ENCODE measurements at regions not wholly inside any gene's neighbourhood (a gene's known extent, or its start where the extent isn't known, plus 50 kb on each side); places are given as distances from the start of the nearest gene placed in this dataset.
A peak's percentile ranks its signal among the peaks of the same experiment; 100 is the strongest.

DNA sequence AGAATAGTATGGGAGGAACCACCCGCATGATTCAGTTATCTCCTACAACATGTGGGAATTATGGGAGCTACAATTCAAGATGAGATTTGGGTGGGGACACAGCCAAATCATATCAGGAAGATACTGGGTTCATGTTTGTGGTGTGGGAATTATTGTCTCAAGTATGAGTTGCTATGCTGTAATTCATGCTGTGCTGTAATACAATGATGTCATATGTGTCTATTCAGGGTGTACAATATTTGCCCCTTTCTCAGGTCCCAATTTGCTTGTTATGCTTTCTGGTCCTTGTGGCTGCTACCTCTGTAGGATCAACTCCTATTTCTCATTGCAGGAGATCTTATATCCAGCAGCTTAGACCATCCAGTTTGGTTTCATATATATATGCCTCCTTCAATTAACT, 52.2 kb upstream of the ARHGAP20 start:
- no peak for DNase-seq
- Histone ChIP-seq H3K36me3 (no peaks in the 10 kb centered on the region), H3K9me3 (no peaks in the 10 kb centered on the region), H3K27me3 (no peaks in the 10 kb centered on the region), H3K4me1 (peaks cover 7 to 16% (median 10%) of the 10 kb centered on the region in 4 donors), H3K27ac (no peak overlapping the region), H3K4me3 (no peak overlapping the region)
- no peak for ATAC-seq (ENCODE audit: low FRiP score in 2 of 2)
- TF ChIP-seq POLR2A (IDR thresholded peaks at IDR 0.05) = no peak
- TF ChIP-seq EP300 (IDR thresholded peaks at IDR 0.05) = no peak
- TF ChIP-seq, protein P1, sequence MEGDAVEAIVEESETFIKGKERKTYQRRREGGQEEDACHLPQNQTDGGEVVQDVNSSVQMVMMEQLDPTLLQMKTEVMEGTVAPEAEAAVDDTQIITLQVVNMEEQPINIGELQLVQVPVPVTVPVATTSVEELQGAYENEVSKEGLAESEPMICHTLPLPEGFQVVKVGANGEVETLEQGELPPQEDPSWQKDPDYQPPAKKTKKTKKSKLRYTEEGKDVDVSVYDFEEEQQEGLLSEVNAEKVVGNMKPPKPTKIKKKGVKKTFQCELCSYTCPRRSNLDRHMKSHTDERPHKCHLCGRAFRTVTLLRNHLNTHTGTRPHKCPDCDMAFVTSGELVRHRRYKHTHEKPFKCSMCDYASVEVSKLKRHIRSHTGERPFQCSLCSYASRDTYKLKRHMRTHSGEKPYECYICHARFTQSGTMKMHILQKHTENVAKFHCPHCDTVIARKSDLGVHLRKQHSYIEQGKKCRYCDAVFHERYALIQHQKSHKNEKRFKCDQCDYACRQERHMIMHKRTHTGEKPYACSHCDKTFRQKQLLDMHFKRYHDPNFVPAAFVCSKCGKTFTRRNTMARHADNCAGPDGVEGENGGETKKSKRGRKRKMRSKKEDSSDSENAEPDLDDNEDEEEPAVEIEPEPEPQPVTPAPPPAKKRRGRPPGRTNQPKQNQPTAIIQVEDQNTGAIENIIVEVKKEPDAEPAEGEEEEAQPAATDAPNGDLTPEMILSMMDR (IDR thresholded peaks at IDR 0.05) = no peak
- 84 to 100% methylated on average over 1 of the region's 1 CpG for WGBS, 2 donors

DNA sequence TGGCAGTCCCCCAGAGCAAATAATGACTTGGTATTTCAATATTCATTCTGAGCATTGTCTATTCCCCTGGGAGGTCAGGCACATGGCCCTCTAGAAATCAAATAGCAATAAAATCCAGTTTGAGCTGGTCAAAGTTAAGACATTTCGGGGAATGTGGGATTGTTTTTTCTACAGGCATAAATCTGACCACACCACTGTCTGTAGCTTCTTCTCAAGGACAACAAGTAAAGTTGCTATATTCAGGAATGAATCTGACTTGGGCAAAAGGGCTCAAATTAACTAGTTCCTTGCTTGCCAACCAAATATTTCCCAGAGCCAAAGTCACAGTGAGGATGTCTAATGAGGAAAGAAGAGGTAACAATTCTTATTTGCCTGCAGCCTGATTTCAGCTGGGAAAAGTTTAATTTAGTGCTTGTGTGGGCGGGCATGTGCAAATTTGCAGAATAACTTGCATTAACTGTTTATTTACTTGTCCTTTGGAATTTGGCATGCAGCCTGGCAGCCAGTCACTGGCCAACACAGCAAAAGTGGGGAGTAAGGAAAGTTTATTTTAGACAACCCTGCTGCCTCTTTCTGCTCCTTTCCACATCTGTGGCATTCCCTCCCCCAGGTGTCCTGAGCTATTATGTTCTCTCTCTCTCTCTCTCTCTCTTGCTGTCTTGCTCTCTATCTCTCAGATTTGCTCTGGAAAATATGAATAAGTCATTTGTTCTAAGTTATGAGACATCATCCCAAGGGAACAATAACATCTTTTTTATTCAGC, 51.2 kb upstream of the ARHGAP20 start:
- Histone ChIP-seq H3K9me3 (no peaks in the 10 kb centered on the region), H3K36me3 (no peaks in the 10 kb centered on the region), H3K27me3 (no peaks in the 10 kb centered on the region), H3K27ac (peak overlapping the region in 1 of 4 donors; percentile 28), H3K4me3 (no peak overlapping the region), H3K4me1 (peaks cover 7 to 16% (median 10%) of the 10 kb centered on the region in 4 donors)
- WGBS, 2 donors = 37 to 44% methylated on average over 2 of the region's 2 CpGs
- ATAC-seq (ENCODE audit: low FRiP score in 2 of 2) (peak in 1 of 2 donors; percentile 38), DNase-seq (peak in 1 of 2 donors; percentile 32)
- TF ChIP-seq POLR2AphosphoS5 (IDR thresholded peaks at IDR 0.05) (no peak), EP300 (IDR thresholded peaks at IDR 0.05) (no peak), POLR2A (IDR thresholded peaks at IDR 0.05) (no peak)
- TF ChIP-seq, protein P1 (IDR thresholded peaks at IDR 0.05) = no peak

DNA sequence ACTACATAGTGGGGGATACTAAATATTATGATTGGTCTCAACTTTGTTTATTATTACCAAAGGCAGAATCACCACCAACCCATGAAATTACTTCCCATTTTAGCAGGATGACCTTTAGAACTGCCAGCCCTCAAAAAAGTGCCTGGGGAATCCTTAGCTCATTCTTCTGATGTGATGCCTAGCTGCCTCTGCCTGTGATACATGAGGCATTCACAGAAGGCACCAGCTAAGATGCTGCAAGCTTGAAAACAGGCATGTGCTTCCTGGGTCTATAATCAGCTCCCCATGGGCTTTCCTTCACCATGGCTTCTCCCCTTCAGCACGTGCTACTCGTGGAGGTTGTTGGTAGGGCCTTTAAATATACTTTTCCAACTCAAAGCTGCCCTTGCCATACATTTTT, 50.4 kb upstream of the ARHGAP20 start:
- Histone ChIP-seq H3K27me3 (no peaks in the 10 kb centered on the region), H3K9me3 (no peaks in the 10 kb centered on the region), H3K36me3 (no peaks in the 10 kb centered on the region), H3K4me1 (peaks cover 7 to 16% (median 10%) of the 10 kb centered on the region in 4 donors), H3K4me3 (no peak overlapping the region), H3K27ac (no peak overlapping the region)
- TF ChIP-seq EP300 (IDR thresholded peaks at IDR 0.05) = no peak
- TF ChIP-seq, protein P1 (IDR thresholded peaks at IDR 0.05) = no peak
- no peak for TF ChIP-seq POLR2AphosphoS5 (IDR thresholded peaks at IDR 0.05)
- TF ChIP-seq POLR2A (IDR thresholded peaks at IDR 0.05) = no peak
- ATAC-seq (ENCODE audit: low FRiP score in 2 of 2) (no peak), DNase-seq (no peak)
- WGBS, 2 donors = 60 to 65% methylated on average over 2 of the region's 2 CpGs

Small RNAs in the stretch of these regions (small RNA-seq; reads per million reads assigned to genes)
- gene AP002963.1 = 0 reads per million in 4 donors
- 0 reads per million in 4 donors for gene RNA5SP350

All from upper lobe of left lung (tissue), 6 donors.